ENCODE measurements at regions not wholly inside any gene's neighbourhood (a gene's known extent, or its start where the extent isn't known, plus 50 kb on each side); places are given as distances from the start of the nearest gene placed in this dataset.

DNA sequence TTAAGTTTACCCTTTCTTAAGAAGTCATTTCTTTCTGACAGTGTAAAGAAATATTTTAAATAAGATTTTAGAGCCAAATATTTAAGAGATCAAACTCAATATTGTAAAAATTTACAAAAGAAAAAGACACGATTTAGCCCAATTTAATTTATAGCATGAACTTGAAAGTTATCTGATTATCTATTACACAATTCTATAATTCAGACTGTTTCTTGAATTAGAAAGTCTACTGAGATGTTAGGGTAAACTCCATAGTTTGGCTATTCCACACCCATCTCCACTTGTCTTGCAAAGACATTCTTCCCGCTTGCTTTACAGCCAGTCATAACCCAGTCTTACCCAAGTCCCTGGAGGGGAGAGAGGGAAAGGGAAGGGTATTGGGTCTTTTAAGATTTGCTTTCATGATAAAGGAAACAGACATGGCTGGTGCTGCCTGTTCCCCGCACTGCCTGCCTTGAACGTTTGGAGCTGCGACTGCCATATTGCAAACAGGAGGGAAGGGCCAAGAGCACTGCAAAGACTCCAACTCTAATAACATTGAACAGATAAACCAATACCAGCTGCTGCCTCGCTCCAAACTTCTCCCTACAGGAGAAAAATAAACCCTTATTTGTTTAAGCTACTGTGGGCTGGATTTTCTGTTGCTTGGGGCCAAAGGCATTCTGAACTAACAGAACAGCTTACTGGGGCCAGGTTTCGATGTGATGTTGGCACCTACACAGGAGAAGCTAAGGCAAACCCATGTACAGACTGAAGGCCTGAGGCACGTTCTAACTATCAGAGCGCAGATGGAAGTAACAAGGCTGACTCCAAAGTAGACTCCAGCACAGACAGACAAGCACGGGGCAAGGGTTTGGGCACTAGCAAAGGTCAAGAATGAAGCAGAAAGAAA is 552.3 kb upstream of the JARID2 start:
- Histone ChIP-seq H3K4me3 (ENCODE audit: insufficient read depth, low read depth, low read length) (no peak overlapping the region), H3K4me1 (ENCODE audit: control insufficient read depth, insufficient read depth, low read length) (no peaks in the 10 kb centered on the region), H3K27me3 (ENCODE audit: control insufficient read depth, insufficient read depth, low read length, poor library complexity, severe bottlenecking) (no peaks in the 10 kb centered on the region), H3K27ac (ENCODE audit: insufficient read depth, low read depth, low read length, poor library complexity, severe bottlenecking) (no peak overlapping the region), H3K9me3 (ENCODE audit: control insufficient read depth, low read length) (no peaks in the 10 kb centered on the region), H3K36me3 (ENCODE audit: control insufficient read depth, insufficient read depth, low read length) (no peaks in the 10 kb centered on the region)
- WGBS, 2 experiments: 90 to 93% methylated on average over 8 to 9 of the region's 10 CpGs

DNA sequence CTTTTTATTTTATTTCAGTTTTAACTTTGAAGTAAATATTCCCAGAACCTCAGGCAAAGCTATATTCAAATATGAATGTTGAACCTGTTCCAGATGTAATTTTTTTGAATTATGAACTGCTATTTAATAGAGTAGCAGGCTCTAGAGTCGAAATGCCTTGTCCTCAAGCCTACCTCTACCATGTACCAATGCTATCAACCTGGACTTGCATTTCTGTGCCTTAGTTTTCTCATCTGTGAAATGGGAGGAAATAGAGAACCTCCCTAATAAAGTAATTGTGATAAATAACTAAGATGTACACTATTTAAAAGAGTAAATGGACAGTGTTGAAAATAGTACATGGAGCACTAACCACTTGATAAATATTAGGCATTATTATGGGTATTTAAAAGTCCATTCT is 551.6 kb upstream of the JARID2 start:
- Histone ChIP-seq H3K36me3 (ENCODE audit: control insufficient read depth, insufficient read depth, low read length) (no peaks in the 10 kb centered on the region), H3K4me3 (ENCODE audit: insufficient read depth, low read depth, low read length) (no peak overlapping the region), H3K9me3 (ENCODE audit: control insufficient read depth, low read length) (no peaks in the 10 kb centered on the region), H3K27ac (ENCODE audit: insufficient read depth, low read depth, low read length, poor library complexity, severe bottlenecking) (no peak overlapping the region), H3K4me1 (ENCODE audit: control insufficient read depth, insufficient read depth, low read length) (no peaks in the 10 kb centered on the region), H3K27me3 (ENCODE audit: control insufficient read depth, insufficient read depth, low read length, poor library complexity, severe bottlenecking) (no peaks in the 10 kb centered on the region)
- WGBS, 2 experiments: 60 to 83% methylated on average over 1 of the region's 1 CpG

DNA sequence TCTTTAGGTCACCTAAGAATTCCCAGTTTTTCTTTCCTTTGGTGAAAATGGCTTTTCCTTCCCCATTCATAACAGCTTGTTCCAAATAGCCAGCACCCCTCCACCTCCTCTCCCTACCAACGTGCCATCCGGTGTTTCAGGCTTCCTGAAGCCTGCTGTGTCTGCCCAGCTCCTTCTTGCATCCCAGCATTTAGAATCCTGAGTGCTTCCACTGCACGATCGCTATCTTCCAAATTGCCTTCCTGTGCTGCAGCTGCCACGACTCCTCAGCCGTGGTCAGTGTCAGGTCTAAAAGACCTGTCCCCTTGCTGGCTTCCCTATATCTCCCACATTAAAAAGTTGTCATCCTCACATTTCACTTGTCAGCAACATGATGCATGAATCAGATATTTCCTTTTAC is 550.3 kb upstream of the JARID2 start:
- Histone ChIP-seq H3K27me3 (ENCODE audit: control insufficient read depth, insufficient read depth, low read length, poor library complexity, severe bottlenecking) (no peaks in the 10 kb centered on the region), H3K27ac (ENCODE audit: insufficient read depth, low read depth, low read length, poor library complexity, severe bottlenecking) (no peak overlapping the region), H3K4me3 (ENCODE audit: insufficient read depth, low read depth, low read length) (no peak overlapping the region), H3K9me3 (ENCODE audit: control insufficient read depth, low read length) (no peaks in the 10 kb centered on the region), H3K4me1 (ENCODE audit: control insufficient read depth, insufficient read depth, low read length) (no peaks in the 10 kb centered on the region), H3K36me3 (ENCODE audit: control insufficient read depth, insufficient read depth, low read length) (no peaks in the 10 kb centered on the region)
- WGBS, 2 experiments: 82 to 83% methylated on average over 6 of the region's 6 CpGs

DNA sequence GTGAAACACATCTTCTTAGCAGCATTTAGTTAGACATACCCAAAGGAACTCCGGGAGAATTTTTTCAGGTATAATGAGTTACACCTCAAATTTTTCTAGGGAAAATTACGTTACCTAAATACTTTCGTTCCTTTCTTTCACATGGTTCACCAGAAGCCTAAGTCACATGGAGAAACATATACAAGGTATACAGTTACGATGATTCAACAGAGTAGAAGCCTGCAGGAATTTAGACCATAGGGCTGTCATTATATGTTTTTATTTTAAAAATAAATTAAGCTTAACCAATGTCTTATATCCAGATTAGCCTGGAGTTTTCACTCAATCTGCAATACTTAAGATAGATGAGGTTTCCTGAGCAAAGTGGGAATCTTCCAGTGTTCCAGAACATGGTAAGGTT is 549.5 kb upstream of the JARID2 start:
- WGBS, 2 experiments: 88 to 91% methylated on average over 3 to 4 of the region's 4 CpGs
- H3K27me3 ChIP-seq (ENCODE audit: control insufficient read depth, insufficient read depth, low read length, poor library complexity, severe bottlenecking): no peaks in the 10 kb centered on the region
- no peak overlapping the region for H3K27ac ChIP-seq (ENCODE audit: insufficient read depth, low read depth, low read length, poor library complexity, severe bottlenecking)
- H3K4me3 ChIP-seq (ENCODE audit: insufficient read depth, low read depth, low read length): no peak overlapping the region
- H3K36me3 ChIP-seq (ENCODE audit: control insufficient read depth, insufficient read depth, low read length): no peaks in the 10 kb centered on the region
- H3K9me3 ChIP-seq (ENCODE audit: control insufficient read depth, low read length): no peaks in the 10 kb centered on the region
- H3K4me1 ChIP-seq (ENCODE audit: control insufficient read depth, insufficient read depth, low read length): no peaks in the 10 kb centered on the region

DNA sequence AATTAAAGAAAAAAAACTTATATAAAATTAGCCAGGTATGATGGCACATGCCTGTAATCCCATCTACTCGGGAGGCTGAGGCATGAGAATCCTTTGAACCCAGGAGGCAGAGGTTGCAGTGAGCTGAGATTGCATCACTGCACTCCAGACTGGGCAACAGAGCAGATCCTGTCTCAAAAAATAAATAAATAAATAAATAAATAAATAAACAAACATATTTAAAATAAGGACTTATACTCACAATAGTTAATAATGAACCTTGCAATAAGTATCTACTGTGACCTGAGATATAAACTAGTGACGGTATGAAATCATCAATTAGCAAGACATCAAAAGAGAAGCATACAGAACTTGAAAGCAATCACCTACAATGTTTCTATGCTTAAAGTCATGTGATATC is 548.4 kb upstream of the JARID2 start:
- Histone ChIP-seq H3K27ac (ENCODE audit: insufficient read depth, low read depth, low read length, poor library complexity, severe bottlenecking) (no peak overlapping the region), H3K9me3 (ENCODE audit: control insufficient read depth, low read length) (no peaks in the 10 kb centered on the region), H3K4me1 (ENCODE audit: control insufficient read depth, insufficient read depth, low read length) (no peaks in the 10 kb centered on the region), H3K36me3 (ENCODE audit: control insufficient read depth, insufficient read depth, low read length) (no peaks in the 10 kb centered on the region), H3K4me3 (ENCODE audit: insufficient read depth, low read depth, low read length) (no peak overlapping the region), H3K27me3 (ENCODE audit: control insufficient read depth, insufficient read depth, low read length, poor library complexity, severe bottlenecking) (no peaks in the 10 kb centered on the region)
- 89 to 94% methylated on average over 1 to 2 of the region's 2 CpGs for WGBS, 2 experiments

DNA sequence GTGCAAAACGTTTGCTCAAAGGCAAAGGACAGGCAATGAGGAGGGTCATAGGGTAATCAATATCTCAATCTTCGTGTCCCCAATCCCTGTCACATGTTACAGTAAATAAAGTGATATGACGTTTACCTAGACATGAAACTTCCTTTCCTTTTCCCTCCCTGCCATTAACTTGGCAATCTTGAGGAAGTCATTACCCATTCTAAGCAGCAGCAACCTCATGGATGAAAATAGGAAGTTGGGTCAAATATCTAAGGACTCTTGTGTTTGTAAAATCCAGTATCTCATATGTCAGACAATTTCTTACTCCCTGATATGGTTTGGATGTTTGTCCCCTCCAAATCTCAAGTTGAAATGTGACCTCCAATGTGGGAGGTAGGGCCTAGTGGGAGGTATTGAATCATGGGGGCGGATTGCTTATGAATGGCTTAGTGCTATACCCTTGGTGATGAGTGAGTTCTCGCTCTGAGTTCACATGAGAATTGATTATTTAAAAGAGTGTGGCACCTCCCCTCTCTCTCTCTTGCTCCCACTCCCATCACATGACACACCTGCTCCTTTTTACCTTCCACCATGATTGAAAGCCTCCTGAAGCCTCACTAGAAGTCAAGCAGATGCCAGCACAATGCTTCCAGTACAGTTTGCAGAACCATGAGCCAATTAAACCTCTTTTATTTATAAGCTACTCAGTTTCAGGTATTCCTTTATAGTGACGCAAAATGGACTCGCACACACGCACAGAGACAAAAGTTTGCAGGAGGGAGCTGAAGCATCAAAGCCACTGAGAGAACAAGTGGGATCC is 545.9 kb upstream of the JARID2 start:
- H3K9me3 ChIP-seq (ENCODE audit: control insufficient read depth, low read length): no peaks in the 10 kb centered on the region
- H3K27ac ChIP-seq (ENCODE audit: insufficient read depth, low read depth, low read length, poor library complexity, severe bottlenecking): no peak overlapping the region
- no peaks in the 10 kb centered on the region for H3K27me3 ChIP-seq (ENCODE audit: control insufficient read depth, insufficient read depth, low read length, poor library complexity, severe bottlenecking)
- H3K4me3 ChIP-seq (ENCODE audit: insufficient read depth, low read depth, low read length): no peak overlapping the region
- H3K4me1 ChIP-seq (ENCODE audit: control insufficient read depth, insufficient read depth, low read length): no peaks in the 10 kb centered on the region
- WGBS, 2 experiments: 89 to 91% methylated on average over 7 to 8 of the region's 8 CpGs
- H3K36me3 ChIP-seq (ENCODE audit: control insufficient read depth, insufficient read depth, low read length): no peaks in the 10 kb centered on the region

DNA sequence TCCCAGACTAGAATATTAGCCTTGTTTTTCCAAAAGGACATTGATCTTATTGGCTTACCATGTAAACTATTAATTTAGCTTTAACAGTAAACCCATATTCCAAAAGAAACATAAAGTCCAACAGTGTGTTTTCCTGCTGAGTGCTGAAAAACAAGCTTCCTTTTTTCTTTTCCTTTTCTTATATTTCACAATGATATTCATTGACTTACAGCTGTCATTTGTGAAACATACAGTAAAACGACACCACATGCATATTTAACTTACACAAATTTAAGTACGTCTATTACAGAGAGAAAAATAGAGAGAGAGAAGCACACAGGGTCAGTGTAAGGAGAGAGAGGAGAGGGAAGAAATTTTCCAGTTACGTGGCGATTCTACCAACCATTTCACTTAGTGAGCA is 543.9 kb upstream of the JARID2 start:
- no peaks in the 10 kb centered on the region for H3K9me3 ChIP-seq (ENCODE audit: control insufficient read depth, low read length)
- H3K4me3 ChIP-seq (ENCODE audit: insufficient read depth, low read depth, low read length): no peak overlapping the region
- H3K36me3 ChIP-seq (ENCODE audit: control insufficient read depth, insufficient read depth, low read length): no peaks in the 10 kb centered on the region
- H3K4me1 ChIP-seq (ENCODE audit: control insufficient read depth, insufficient read depth, low read length): no peaks in the 10 kb centered on the region
- H3K27ac ChIP-seq (ENCODE audit: insufficient read depth, low read depth, low read length, poor library complexity, severe bottlenecking): no peak overlapping the region
- no peaks in the 10 kb centered on the region for H3K27me3 ChIP-seq (ENCODE audit: control insufficient read depth, insufficient read depth, low read length, poor library complexity, severe bottlenecking)
- 91 to 99% methylated on average over 4 of the region's 4 CpGs for WGBS, 2 experiments

DNA sequence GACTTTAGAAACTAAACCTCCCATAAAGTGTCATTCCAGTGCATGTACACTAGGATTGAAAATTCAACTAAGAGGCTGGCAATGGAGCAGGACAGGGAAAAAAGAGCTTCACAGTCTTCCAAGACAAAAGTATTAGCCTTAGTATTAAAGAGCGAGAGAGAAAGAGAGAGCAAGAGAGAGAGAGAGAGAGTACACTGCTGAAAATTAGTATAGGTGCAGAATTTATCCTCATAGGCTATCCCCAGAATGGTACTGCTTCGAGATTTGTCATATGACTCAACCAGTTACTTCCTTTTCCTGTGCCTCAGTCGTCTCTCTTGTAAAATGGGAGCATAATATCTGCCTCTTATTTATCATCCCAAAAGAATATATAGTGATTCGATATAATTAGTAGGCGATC is 543.2 kb upstream of the JARID2 start:
- H3K27me3 ChIP-seq (ENCODE audit: control insufficient read depth, insufficient read depth, low read length, poor library complexity, severe bottlenecking): no peaks in the 10 kb centered on the region
- no peaks in the 10 kb centered on the region for H3K9me3 ChIP-seq (ENCODE audit: control insufficient read depth, low read length)
- no peaks in the 10 kb centered on the region for H3K4me1 ChIP-seq (ENCODE audit: control insufficient read depth, insufficient read depth, low read length)
- WGBS, 2 experiments: 95 to 97% methylated on average over 5 of the region's 5 CpGs
- no peak overlapping the region for H3K27ac ChIP-seq (ENCODE audit: insufficient read depth, low read depth, low read length, poor library complexity, severe bottlenecking)
- H3K36me3 ChIP-seq (ENCODE audit: control insufficient read depth, insufficient read depth, low read length): no peaks in the 10 kb centered on the region
- no peak overlapping the region for H3K4me3 ChIP-seq (ENCODE audit: insufficient read depth, low read depth, low read length)

DNA sequence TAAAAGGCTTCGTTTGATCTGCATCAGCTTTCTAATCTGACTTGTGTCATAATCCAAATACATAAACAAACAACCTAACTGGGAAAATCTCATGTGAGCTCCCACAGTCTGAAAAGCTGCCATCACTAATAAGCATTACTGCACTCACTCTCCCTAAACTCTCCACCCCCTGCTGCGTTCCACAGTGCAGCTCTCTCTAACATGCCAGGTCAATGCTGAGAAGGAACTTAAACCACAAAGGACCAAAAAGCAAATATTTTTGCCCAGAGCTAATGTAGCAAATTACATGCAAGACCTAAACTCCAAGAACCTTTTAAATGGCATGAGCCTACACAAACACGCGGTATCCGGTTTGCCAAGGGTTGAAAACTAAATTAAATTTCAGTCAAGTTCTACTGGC is 542.3 kb upstream of the JARID2 start:
- Histone ChIP-seq H3K27me3 (ENCODE audit: control insufficient read depth, insufficient read depth, low read length, poor library complexity, severe bottlenecking) (no peaks in the 10 kb centered on the region), H3K4me1 (ENCODE audit: control insufficient read depth, insufficient read depth, low read length) (no peaks in the 10 kb centered on the region), H3K27ac (ENCODE audit: insufficient read depth, low read depth, low read length, poor library complexity, severe bottlenecking) (no peak overlapping the region), H3K9me3 (ENCODE audit: control insufficient read depth, low read length) (no peaks in the 10 kb centered on the region), H3K36me3 (ENCODE audit: control insufficient read depth, insufficient read depth, low read length) (no peaks in the 10 kb centered on the region), H3K4me3 (ENCODE audit: insufficient read depth, low read depth, low read length) (no peak overlapping the region)
- 89 to 94% methylated on average over 5 of the region's 5 CpGs for WGBS, 2 experiments
